ENCODE measurements at regions not wholly inside any gene's neighbourhood (a gene's known extent, or its start where the extent isn't known, plus 50 kb on each side); places are given as distances from the start of the nearest gene placed in this dataset.

GRCh38 chr12:93126069-93126474 is 197.0 kb upstream of the EEA1 start:
- H3K36me3 ChIP-seq = no peaks in the 10 kb centered on the region
- intact Hi-C loops (cut with DNase I) = loop anchor here (2.0 to 5.0 kb wide), 2 partner anchors 53 to 251 kb away; partner anchors contain the start of gene NUDT4
- H3K9me3 ChIP-seq = no peaks in the 10 kb centered on the region
- H3K4me1 ChIP-seq (replicated peaks) = no peaks in the 10 kb centered on the region
- no peak overlapping the region for H3K4me3 ChIP-seq
- no peaks in the 10 kb centered on the region for H3K27me3 ChIP-seq (replicated peaks; ENCODE audit: insufficient read depth)
- 93% methylated on average over 2 of the region's 2 CpGs for WGBS
- H3K27ac ChIP-seq = peak overlapping the region; percentile 74 to 75
- TF ChIP-seq CTCF (IDR thresholded peaks at IDR 0.05) = no peak
- no peak for TF ChIP-seq POLR2A (IDR thresholded peaks at IDR 0.05)
- TF ChIP-seq POLR2AphosphoS5 (IDR thresholded peaks at IDR 0.05) = no peak
- DNase-seq (ENCODE audit: low spot score) = no peak

GRCh38 chr12:93127107-93127560 is 198.0 kb upstream of the EEA1 start:
- no peak for TF ChIP-seq CTCF (IDR thresholded peaks at IDR 0.05)
- no peak for TF ChIP-seq POLR2A (IDR thresholded peaks at IDR 0.05)
- no peak for TF ChIP-seq POLR2AphosphoS5 (IDR thresholded peaks at IDR 0.05)
- intact Hi-C loops (cut with DNase I) = loop anchor here (2.0 to 5.0 kb wide), 2 partner anchors 52 to 250 kb away; partner anchors contain the start of gene NUDT4
- H3K4me3 ChIP-seq = no peak overlapping the region
- WGBS = 46% methylated on average over 7 of the region's 7 CpGs
- H3K36me3 ChIP-seq = no peaks in the 10 kb centered on the region
- H3K27ac ChIP-seq = peak overlapping the region; percentile 74 to 75
- H3K4me1 ChIP-seq (replicated peaks) = no peaks in the 10 kb centered on the region
- DNase-seq (ENCODE audit: low spot score) = no peak
- H3K9me3 ChIP-seq = no peaks in the 10 kb centered on the region
- H3K27me3 ChIP-seq (replicated peaks; ENCODE audit: insufficient read depth) = no peaks in the 10 kb centered on the region

GRCh38 chr12:93127582-93128331 is 198.7 kb upstream of the EEA1 start:
- no peaks in the 10 kb centered on the region for H3K27me3 ChIP-seq (replicated peaks; ENCODE audit: insufficient read depth)
- intact Hi-C loops (cut with DNase I) = loop anchor here (2.0 to 5.0 kb wide), 2 partner anchors 51 to 250 kb away; partner anchors contain the start of gene NUDT4
- DNase-seq (ENCODE audit: low spot score) = peak; percentile 85
- H3K36me3 ChIP-seq = no peaks in the 10 kb centered on the region
- H3K4me3 ChIP-seq = no peak overlapping the region
- H3K9me3 ChIP-seq = no peaks in the 10 kb centered on the region
- H3K27ac ChIP-seq = peak overlapping the region; percentile 74 to 75
- TF ChIP-seq CTCF (IDR thresholded peaks at IDR 0.05) = peak in 3 of 4 experiments; percentile 0 to 61 (median 22)
- peak; percentile 84 for TF ChIP-seq POLR2AphosphoS5 (IDR thresholded peaks at IDR 0.05)
- no peak for TF ChIP-seq POLR2A (IDR thresholded peaks at IDR 0.05)
- 12% methylated on average over 16 of the region's 16 CpGs for WGBS
- H3K4me1 ChIP-seq (replicated peaks) = no peaks in the 10 kb centered on the region

- TF ChIP-seq POLR2A (IDR thresholded peaks at IDR 0.05) (no peak), CTCF (IDR thresholded peaks at IDR 0.05) (no peak), POLR2AphosphoS5 (IDR thresholded peaks at IDR 0.05) (no peak)
- intact Hi-C loops (cut with DNase I) = loop anchor here (5.0 kb wide), 1 partner anchor 249 kb away; the partner anchor contains the start of gene NUDT4
- no peaks in the 10 kb centered on the region for H3K36me3 ChIP-seq
- H3K9me3 ChIP-seq = no peaks in the 10 kb centered on the region
- DNase-seq (ENCODE audit: low spot score) = peak; percentile 27
- H3K4me3 ChIP-seq = no peak overlapping the region
- WGBS = 48% methylated on average over 6 of the region's 6 CpGs
- H3K27me3 ChIP-seq (replicated peaks; ENCODE audit: insufficient read depth) = no peaks in the 10 kb centered on the region
- H3K27ac ChIP-seq = peak overlapping the region; percentile 74 to 75
- H3K4me1 ChIP-seq (replicated peaks) = no peaks in the 10 kb centered on the region
Measured at GRCh38 chr12:93128332-93128707, 199.2 kb upstream of the EEA1 start.
